ENCODE measurements at regions not wholly inside any gene's neighbourhood (a gene's known extent, or its start where the extent isn't known, plus 50 kb on each side); places are given as distances from the start of the nearest gene placed in this dataset.

DNA sequence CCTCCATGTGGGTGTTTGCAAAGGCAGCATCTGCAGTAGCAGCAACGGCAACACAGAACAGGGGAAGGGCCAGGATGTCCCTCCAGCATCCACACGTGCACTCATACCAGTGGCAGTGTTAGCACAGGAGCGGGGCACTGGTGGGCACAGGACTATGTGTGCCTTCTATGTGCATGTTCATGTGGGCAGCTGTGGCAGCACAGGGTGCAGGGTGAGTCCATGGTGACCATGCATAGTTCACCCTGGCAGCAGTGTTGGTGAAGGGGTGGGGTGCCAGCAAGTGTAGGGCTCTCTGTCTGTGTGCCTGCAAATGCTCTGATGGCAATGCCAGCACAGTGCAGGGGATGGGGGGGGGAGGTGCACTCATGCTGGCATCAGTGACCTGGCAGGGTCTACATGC is 222.1 kb upstream of the SOX14 start:
- TF ChIP-seq, protein P1, sequence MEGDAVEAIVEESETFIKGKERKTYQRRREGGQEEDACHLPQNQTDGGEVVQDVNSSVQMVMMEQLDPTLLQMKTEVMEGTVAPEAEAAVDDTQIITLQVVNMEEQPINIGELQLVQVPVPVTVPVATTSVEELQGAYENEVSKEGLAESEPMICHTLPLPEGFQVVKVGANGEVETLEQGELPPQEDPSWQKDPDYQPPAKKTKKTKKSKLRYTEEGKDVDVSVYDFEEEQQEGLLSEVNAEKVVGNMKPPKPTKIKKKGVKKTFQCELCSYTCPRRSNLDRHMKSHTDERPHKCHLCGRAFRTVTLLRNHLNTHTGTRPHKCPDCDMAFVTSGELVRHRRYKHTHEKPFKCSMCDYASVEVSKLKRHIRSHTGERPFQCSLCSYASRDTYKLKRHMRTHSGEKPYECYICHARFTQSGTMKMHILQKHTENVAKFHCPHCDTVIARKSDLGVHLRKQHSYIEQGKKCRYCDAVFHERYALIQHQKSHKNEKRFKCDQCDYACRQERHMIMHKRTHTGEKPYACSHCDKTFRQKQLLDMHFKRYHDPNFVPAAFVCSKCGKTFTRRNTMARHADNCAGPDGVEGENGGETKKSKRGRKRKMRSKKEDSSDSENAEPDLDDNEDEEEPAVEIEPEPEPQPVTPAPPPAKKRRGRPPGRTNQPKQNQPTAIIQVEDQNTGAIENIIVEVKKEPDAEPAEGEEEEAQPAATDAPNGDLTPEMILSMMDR (IDR thresholded peaks at IDR 0.05), result no peak
- TF ChIP-seq POLR2A (IDR thresholded peaks at IDR 0.05), result no peak

All from gastroesophageal sphincter (tissue), 3 donors.